H9 (cell line): ENCODE measurements at regions not wholly inside any gene's neighbourhood (a gene's known extent, or its start where the extent isn't known, plus 50 kb on each side); places are given as distances from the start of the nearest gene placed in this dataset.

Experiments used
- DNase-seq: peaks from one replicate; pipeline ENCODE4 v3.0.0-alpha.2; 2017
- H2AFZ ChIP-seq: one replicate; pipeline ENCODE4 v1.6.1; 2013; ENCODE audit warnings: mild to moderate bottlenecking, low read length, control low read depth, moderate library complexity
- H2AK5ac ChIP-seq: 2 replicates; pipeline ENCODE4 v1.6.1; 2013; ENCODE audit warnings: low read length, control low read depth, mixed read lengths; ENCODE audit not compliant: insufficient read length
- H2BK120ac ChIP-seq: one replicate; pipeline ENCODE4 v1.6.1; 2013; ENCODE audit warnings: low read depth, mild to moderate bottlenecking, low read length, control low read depth, inconsistent platforms; ENCODE audit not compliant: poor library complexity, severe bottlenecking
- H2BK12ac ChIP-seq: 2 replicates; pipeline ENCODE4 v1.6.1; 2013; ENCODE audit warnings: low read length, control low read depth, mixed read lengths, low read depth; ENCODE audit not compliant: insufficient read length
- H2BK15ac ChIP-seq: 2 replicates; pipeline ENCODE4 v1.6.1; 2013; ENCODE audit warnings: low read depth, low read length, control low read depth
- H2BK20ac ChIP-seq: one replicate; pipeline ENCODE4 v1.6.1; 2013; ENCODE audit warnings: low read depth, mild to moderate bottlenecking, low read length, control low read depth, inconsistent platforms; ENCODE audit not compliant: poor library complexity, severe bottlenecking
- H2BK5ac ChIP-seq: 2 replicates; pipeline ENCODE4 v1.6.1; 2013; ENCODE audit warnings: low read length, control low read depth, mixed read lengths; ENCODE audit not compliant: insufficient read length
- H3K14ac ChIP-seq: 2 replicates; pipeline ENCODE4 v1.6.1; 2013; ENCODE audit warnings: low read length, control low read depth; ENCODE audit not compliant: insufficient read depth
- H3K18ac ChIP-seq: 2 replicates; pipeline ENCODE4 v1.6.1; 2013; ENCODE audit warnings: low read depth, mild to moderate bottlenecking, mixed read lengths, low read length, control low read depth; ENCODE audit not compliant: insufficient read length
- H3K23ac ChIP-seq: 2 replicates; pipeline ENCODE4 v1.6.1; 2013; ENCODE audit warnings: low read length, control low read depth, mixed read lengths, low read depth; ENCODE audit not compliant: insufficient read length
- H3K23me2 ChIP-seq: 2 replicates; pipeline ENCODE4 v1.6.1; 2013; ENCODE audit warnings: low read depth, mild to moderate bottlenecking, mixed read lengths, low read length, control low read depth; ENCODE audit not compliant: insufficient read length, poor library complexity, severe bottlenecking
- H3K27ac ChIP-seq: 2 replicates; pipeline ENCODE4 v1.5.1; 2013; ENCODE audit warnings: low read length, control low read depth, mixed read lengths, low read depth; ENCODE audit not compliant: insufficient read length
- H3K27me3 ChIP-seq: 2 replicates; pipeline ENCODE4 v1.6.1; 2013; ENCODE audit warnings: low read length, control low read depth, inconsistent platforms; ENCODE audit not compliant: insufficient read depth
- H3K4ac ChIP-seq: 2 replicates; pipeline ENCODE4 v1.6.1; 2013; ENCODE audit warnings: low read depth, mild to moderate bottlenecking, control low read depth, inconsistent platforms, low read length, moderate library complexity
- H3K4me1 ChIP-seq: 2 replicates; pipeline ENCODE4 v1.6.1; 2013; ENCODE audit warnings: low read length, control low read depth, inconsistent platforms; ENCODE audit not compliant: insufficient read depth
- H3K4me2 ChIP-seq: 2 replicates; pipeline ENCODE4 v1.6.1; 2013; ENCODE audit warnings: low read length, control low read depth, mixed read lengths; ENCODE audit not compliant: insufficient read length, insufficient read depth
- H3K56ac ChIP-seq: 2 replicates; pipeline ENCODE4 v1.6.1; 2013; ENCODE audit warnings: low read depth, mild to moderate bottlenecking, mixed read lengths, low read length, control low read depth; ENCODE audit not compliant: insufficient read length
- H3K79me1 ChIP-seq: 2 replicates; pipeline ENCODE4 v1.6.1; 2013; ENCODE audit warnings: low read depth, mild to moderate bottlenecking, moderate library complexity, low read length, control low read depth, inconsistent platforms; ENCODE audit not compliant: insufficient read depth, poor library complexity, severe bottlenecking
- H3K79me2 ChIP-seq: 2 replicates; pipeline ENCODE4 v1.6.1; 2013; ENCODE audit warnings: low read length, control low read depth, inconsistent platforms; ENCODE audit not compliant: insufficient read depth
- H3K9ac ChIP-seq: 2 replicates; pipeline ENCODE4 v1.6.1; 2013; ENCODE audit warnings: low read length, control low read depth, mixed read lengths; ENCODE audit not compliant: insufficient read length; ENCODE audit errors: extremely low read depth
- H3K9me3 ChIP-seq: one replicate; pipeline ENCODE4 v1.6.1; 2013; ENCODE audit warnings: low read depth, low read length, inconsistent platforms; ENCODE audit not compliant: control insufficient read depth
- H3T11ph ChIP-seq: one replicate; pipeline ENCODE4 v1.6.1; 2013; ENCODE audit warnings: mild to moderate bottlenecking, low read length, control low read depth, inconsistent platforms
- H4K20me1 ChIP-seq: one replicate; pipeline ENCODE4 v1.6.1; 2013; ENCODE audit not compliant: control insufficient read depth, insufficient read length, insufficient read depth
- H4K5ac ChIP-seq: 2 replicates; pipeline ENCODE4 v1.6.1; 2013; ENCODE audit warnings: low read depth, mild to moderate bottlenecking, mixed read lengths, low read length, control low read depth; ENCODE audit not compliant: insufficient read length
- H4K8ac ChIP-seq: replicated peaks from 2 replicates; pipeline ENCODE4 v1.6.1; 2013; ENCODE audit warnings: low read length, control low read depth, mixed read lengths, low read depth; ENCODE audit not compliant: insufficient read length
- H4K91ac ChIP-seq: 2 replicates; pipeline ENCODE4 v1.6.1; 2013; ENCODE audit warnings: low read depth, mild to moderate bottlenecking, moderate library complexity, mixed read lengths, low read length, control low read depth; ENCODE audit not compliant: insufficient read length
- H3K27ac Mint-ChIP-seq, 3 experiments: 2 replicates in 2 of 3; 3 replicates in 1 of 3; pipeline ENCODE4 v1.8.0; 2020 to 2021; ENCODE audit warnings: mixed read lengths in 3 of 3, mild to moderate bottlenecking in 1 of 3, moderate library complexity in 1 of 3
- H3K27me3 Mint-ChIP-seq: 2 replicates; pipeline ENCODE4 v1.8.0; 2021; ENCODE audit warnings: low read depth, mild to moderate bottlenecking, moderate library complexity, mixed read lengths
- H3K36me3 Mint-ChIP-seq, 3 experiments: 2 replicates in 2 of 3; 3 replicates in 1 of 3; pipeline ENCODE4 v1.8.0; 2020 to 2021; ENCODE audit warnings: low read depth in 3 of 3, mixed read lengths in 3 of 3; ENCODE audit not compliant: insufficient read depth in 1 of 3
- H3K4me1 Mint-ChIP-seq, 2 experiments: 2 replicates each; pipeline ENCODE4 v1.8.0; 2020; ENCODE audit warnings: mixed read lengths in 2 of 2
- H3K4me3 Mint-ChIP-seq, 2 experiments: 2 replicates in 1 of 2; 3 replicates in 1 of 2; pipeline ENCODE4 v1.8.0; 2020 to 2021; ENCODE audit warnings: mild to moderate bottlenecking in 2 of 2, mixed read lengths in 2 of 2, moderate library complexity in 1 of 2
- H3K9me3 Mint-ChIP-seq, 2 experiments: 2 replicates in 1 of 2; 3 replicates in 1 of 2; pipeline ENCODE4 v1.8.0; 2020; ENCODE audit warnings: mild to moderate bottlenecking in 2 of 2, mixed read lengths in 2 of 2, moderate library complexity in 1 of 2
- CTCF ChIP-seq: fragments of 200-600 bp; sonication (generic); conservative IDR thresholded peaks from 3 replicates; pipeline ENCODE4 v1.8.0; 2021; ENCODE audit warnings: antibody characterized with exemption, mild to moderate bottlenecking
- WGBS: extraction: QIAGEN DNeasy Blood & Tissue Kit; methylation state at CpG from one replicate; pipeline ENCODE4 v1.1.7; 2013; ENCODE audit warnings: missing lambda C conversion rate, low lambda C conversion rate, mixed read lengths; ENCODE audit not compliant: insufficient read length; ENCODE audit errors: extremely low coverage; 5-methylcytosine and 5-hydroxymethylcytosine counted together

- WGBS, result no CpG with 5 or more reads among the region's 6 CpGs
- Histone ChIP-seq H3K23me2 (no peaks in the 10 kb centered on the region), H3K9ac (no peak overlapping the region), H3K56ac (no peak overlapping the region), H2BK20ac (no peak overlapping the region), H3K14ac (no peak overlapping the region), H4K8ac (no peak overlapping the region), H3K79me2 (no peaks in the 10 kb centered on the region), H3K4me2 (no peak overlapping the region), H2AFZ (no peak overlapping the region), H3K4me1 (peaks cover 6% of the 10 kb centered on the region), H3K79me1 (no peaks in the 10 kb centered on the region), H3K27me3 (no peaks in the 10 kb centered on the region), H2BK12ac (no peak overlapping the region), H4K5ac (no peak overlapping the region), H3K18ac (no peak overlapping the region), H3K23ac (no peak overlapping the region), H2BK5ac (no peak overlapping the region), H4K91ac (no peak overlapping the region), H2BK120ac (no peak overlapping the region), H4K20me1 (no peaks in the 10 kb centered on the region), H3T11ph (no peak overlapping the region), H2AK5ac (no peak overlapping the region), H3K9me3 (no peaks in the 10 kb centered on the region), H2BK15ac (no peak overlapping the region), H3K4ac (no peak overlapping the region), H3K27ac (no peak overlapping the region)
- no peak overlapping the region for H3K4me3 Mint-ChIP-seq
- peaks cover 0 to 7% of the 10 kb centered on the region in 2 experiments; a peak in 2 of 5 replicates for H3K9me3 Mint-ChIP-seq
- no peak for TF ChIP-seq CTCF
- H3K27ac Mint-ChIP-seq, result no peak overlapping the region; a peak in 2 of 7 replicates
- H3K36me3 Mint-ChIP-seq, result peaks cover 2 to 8% (median 7%) of the 10 kb centered on the region in 3 experiments; a peak in 4 of 7 replicates
- DNase-seq, result no peak
- peaks cover 33 to 44% of the 10 kb centered on the region in 2 experiments for H3K4me1 Mint-ChIP-seq
- no peaks in the 10 kb centered on the region; the same call in 1 of the 2 replicates for H3K27me3 Mint-ChIP-seq
These were observed 316.0 kb downstream of the TRIML1 start for GRCh38 chr4:188455062-188455752.
